ENCODE measurements at regions not wholly inside any gene's neighbourhood (a gene's known extent, or its start where the extent isn't known, plus 50 kb on each side); places are given as distances from the start of the nearest gene placed in this dataset.

GRCh38 chr3:162200836-162201235, 704.2 kb downstream of the OTOL1 start:
- Histone ChIP-seq H3K4me1 (ENCODE audit: insufficient read depth, low read length) (no peaks in the 10 kb centered on the region), H3K4me2 (ENCODE audit: low read length) (no peak overlapping the region), H2AFZ (ENCODE audit: low read depth, low read length) (no peak overlapping the region), H3K9ac (ENCODE audit: low read length) (no peak overlapping the region), H3K79me2 (ENCODE audit: insufficient read depth, low read length) (no peaks in the 10 kb centered on the region), H3K9me3 (ENCODE audit: insufficient read depth, low read depth, low read length) (no peaks in the 10 kb centered on the region), H4K20me1 (ENCODE audit: insufficient read depth, low read length) (no peaks in the 10 kb centered on the region), H3K4me3 (ENCODE audit: insufficient read depth, low read depth, low read length) (no peak overlapping the region), H3K36me3 (ENCODE audit: insufficient read depth, low read length) (no peaks in the 10 kb centered on the region), H3K27ac (ENCODE audit: low read depth, low read length) (no peak overlapping the region), H3K27me3 (ENCODE audit: insufficient read depth, low read length) (no peaks in the 10 kb centered on the region)
- FAIRE-seq (no peak), DNase-seq (ENCODE audit: low read depth) (no peak)
- Mint-ChIP-seq H3K27me3 (ENCODE audit: low read depth, unreplicated experiment) (no peaks in the 10 kb centered on the region), H3K27ac (ENCODE audit: unreplicated experiment) (no peak overlapping the region), H3K9me3 (ENCODE audit: unreplicated experiment) (no peaks in the 10 kb centered on the region), H3K4me1 (ENCODE audit: low read depth, unreplicated experiment) (no peaks in the 10 kb centered on the region), H3K4me3 (ENCODE audit: unreplicated experiment) (no peak overlapping the region), H3K36me3 (ENCODE audit: low read depth, unreplicated experiment) (no peaks in the 10 kb centered on the region)
- TF ChIP-seq EZH2 (IDR thresholded peaks at IDR 0.05; ENCODE audit: insufficient read depth, low read length) (no peak), CTCF (IDR thresholded peaks at IDR 0.05; ENCODE audit: insufficient read depth, low read depth, low read length) (no peak)

- Mint-ChIP-seq H3K27ac (ENCODE audit: unreplicated experiment) (no peak overlapping the region), H3K4me3 (ENCODE audit: unreplicated experiment) (no peak overlapping the region), H3K27me3 (ENCODE audit: low read depth, unreplicated experiment) (no peaks in the 10 kb centered on the region), H3K4me1 (ENCODE audit: low read depth, unreplicated experiment) (no peaks in the 10 kb centered on the region), H3K36me3 (ENCODE audit: low read depth, unreplicated experiment) (no peaks in the 10 kb centered on the region), H3K9me3 (ENCODE audit: unreplicated experiment) (no peaks in the 10 kb centered on the region)
- no peaks in the 10 kb centered on the region for H3K36me3 ChIP-seq (ENCODE audit: insufficient read depth, low read length)
- H3K4me1 ChIP-seq (ENCODE audit: insufficient read depth, low read length) = no peaks in the 10 kb centered on the region
- H3K27me3 ChIP-seq (ENCODE audit: insufficient read depth, low read length) = no peaks in the 10 kb centered on the region
- FAIRE-seq = no peak
- TF ChIP-seq CTCF (IDR thresholded peaks at IDR 0.05; ENCODE audit: insufficient read depth, low read depth, low read length) (no peak), EZH2 (IDR thresholded peaks at IDR 0.05; ENCODE audit: insufficient read depth, low read length) (no peak)
- no peak for DNase-seq (ENCODE audit: low read depth)
- no peaks in the 10 kb centered on the region for H3K79me2 ChIP-seq (ENCODE audit: insufficient read depth, low read length)
- no peak overlapping the region for H3K9ac ChIP-seq (ENCODE audit: low read length)
- H3K27ac ChIP-seq (ENCODE audit: low read depth, low read length) = no peak overlapping the region
- H4K20me1 ChIP-seq (ENCODE audit: insufficient read depth, low read length) = no peaks in the 10 kb centered on the region
- H3K4me3 ChIP-seq (ENCODE audit: insufficient read depth, low read depth, low read length) = no peak overlapping the region
- no peaks in the 10 kb centered on the region for H3K9me3 ChIP-seq (ENCODE audit: insufficient read depth, low read depth, low read length)
- H2AFZ ChIP-seq (ENCODE audit: low read depth, low read length) = no peak overlapping the region
- H3K4me2 ChIP-seq (ENCODE audit: low read length) = no peak overlapping the region
These were observed 710.0 kb downstream of the OTOL1 start for GRCh38 chr3:162206648-162207047.

GRCh38 chr3:162211470-162211869, 714.9 kb downstream of the OTOL1 start:
- Mint-ChIP-seq H3K27me3 (ENCODE audit: low read depth, unreplicated experiment) (no peaks in the 10 kb centered on the region), H3K4me1 (ENCODE audit: low read depth, unreplicated experiment) (no peaks in the 10 kb centered on the region), H3K36me3 (ENCODE audit: low read depth, unreplicated experiment) (no peaks in the 10 kb centered on the region), H3K4me3 (ENCODE audit: unreplicated experiment) (no peak overlapping the region), H3K27ac (ENCODE audit: unreplicated experiment) (no peak overlapping the region), H3K9me3 (ENCODE audit: unreplicated experiment) (no peaks in the 10 kb centered on the region)
- H3K4me1 ChIP-seq (ENCODE audit: insufficient read depth, low read length) = no peaks in the 10 kb centered on the region
- H2AFZ ChIP-seq (ENCODE audit: low read depth, low read length) = no peak overlapping the region
- H4K20me1 ChIP-seq (ENCODE audit: insufficient read depth, low read length) = no peaks in the 10 kb centered on the region
- H3K9ac ChIP-seq (ENCODE audit: low read length) = no peak overlapping the region
- H3K36me3 ChIP-seq (ENCODE audit: insufficient read depth, low read length) = no peaks in the 10 kb centered on the region
- no peaks in the 10 kb centered on the region for H3K27me3 ChIP-seq (ENCODE audit: insufficient read depth, low read length)
- FAIRE-seq (peak; percentile 47), DNase-seq (ENCODE audit: low read depth) (no peak)
- H3K4me2 ChIP-seq (ENCODE audit: low read length) = no peak overlapping the region
- H3K79me2 ChIP-seq (ENCODE audit: insufficient read depth, low read length) = no peaks in the 10 kb centered on the region
- no peak overlapping the region for H3K4me3 ChIP-seq (ENCODE audit: insufficient read depth, low read depth, low read length)
- H3K9me3 ChIP-seq (ENCODE audit: insufficient read depth, low read depth, low read length) = no peaks in the 10 kb centered on the region
- TF ChIP-seq EZH2 (IDR thresholded peaks at IDR 0.05; ENCODE audit: insufficient read depth, low read length) = no peak
- H3K27ac ChIP-seq (ENCODE audit: low read depth, low read length) = no peak overlapping the region
